Hepatocyte (in vitro differentiated cells): ENCODE measurements at regions not wholly inside any gene's neighbourhood (a gene's known extent, or its start where the extent isn't known, plus 50 kb on each side); places are given as distances from the start of the nearest gene placed in this dataset.
A peak's percentile ranks its signal among the peaks of the same experiment; 100 is the strongest.

ENCODE experiments used
- DNase-seq: peaks from one replicate; pipeline ENCODE4 v3.0.0-alpha.2; 2016; ENCODE audit warnings: low spot score
- H2AFZ ChIP-seq: fragments of 200-600 bp; sonication (generic); 2 replicates; pipeline ENCODE4 v1.6.0; 2016; ENCODE audit warnings: antibody characterized with exemption, mild to moderate bottlenecking
- H3K27ac ChIP-seq: fragments of 200-600 bp; sonication (generic); 2 replicates; pipeline ENCODE4 v1.5.1; 2016; ENCODE audit warnings: mild to moderate bottlenecking
- H3K27me3 ChIP-seq: fragments of 200-600 bp; sonication (generic); 2 replicates; pipeline ENCODE4 v1.6.1; 2016
- H3K36me3 ChIP-seq: fragments of 200-600 bp; sonication (generic); replicated peaks from 2 replicates; pipeline ENCODE4 v1.5.1; 2016; ENCODE audit warnings: low read depth; ENCODE audit not compliant: insufficient read depth
- H3K4me1 ChIP-seq: fragments of 200-600 bp; sonication (generic); 2 replicates; pipeline ENCODE4 v1.5.1; 2016; ENCODE audit warnings: mild to moderate bottlenecking, moderate library complexity; ENCODE audit not compliant: insufficient read depth
- H3K4me2 ChIP-seq: fragments of 200-600 bp; sonication (generic); 2 replicates; pipeline ENCODE4 v1.6.0; 2016
- H3K4me3 ChIP-seq: fragments of 200-600 bp; sonication (generic); 2 replicates; pipeline ENCODE4 v1.5.1; 2016; ENCODE audit warnings: mild to moderate bottlenecking
- H3K79me2 ChIP-seq: fragments of 200-600 bp; sonication (generic); 2 replicates; pipeline ENCODE4 v1.6.0; 2017; ENCODE audit warnings: mild to moderate bottlenecking
- H3K9me2 ChIP-seq: fragments of 200-600 bp; sonication (generic); replicated peaks from 2 replicates; pipeline ENCODE4 v1.6.0; 2017; ENCODE audit warnings: mild to moderate bottlenecking; ENCODE audit not compliant: insufficient read depth
- H3K9me3 ChIP-seq: fragments of 200-600 bp; sonication (generic); 2 replicates; pipeline ENCODE4 v1.5.1; 2016; ENCODE audit warnings: low read depth, mild to moderate bottlenecking
- H4K20me1 ChIP-seq: fragments of 200-600 bp; sonication (generic); 2 replicates; pipeline ENCODE4 v1.6.0; 2016; ENCODE audit warnings: mild to moderate bottlenecking; ENCODE audit not compliant: insufficient read depth, poor library complexity, severe bottlenecking
- EZH2 ChIP-seq: fragments of 200-600 bp; sonication (generic); IDR thresholded peaks from 2 replicates; pipeline ENCODE4 v1.6.1; 2016; ENCODE audit warnings: antibody characterized with exemption, mild to moderate bottlenecking, borderline replicate concordance
- EZH2phosphoT487 ChIP-seq: fragments of 200-600 bp; sonication (generic); IDR thresholded peaks from one replicate; pipeline ENCODE4 v1.6.1; 2018; ENCODE audit warnings: antibody characterized with exemption, mild to moderate bottlenecking, low read depth, moderate library complexity; ENCODE audit not compliant: unreplicated experiment, severe bottlenecking
- WGBS: methylation state at CpG from one replicate; pipeline ENCODE4 v1.1.6; 2016; ENCODE audit warnings: low lambda C conversion rate; ENCODE audit errors: missing lambda C conversion rate; 5-methylcytosine and 5-hydroxymethylcytosine counted together
- TF ChIP-seq, protein P1 (sequence below): fragments of 200-600 bp; sonication (generic); IDR thresholded peaks from 2 replicates; pipeline ENCODE4 v1.5.1; 2016; ENCODE audit warnings: antibody characterized with exemption, mild to moderate bottlenecking; ENCODE audit not compliant: poor library complexity

- Histone ChIP-seq H3K27me3 (peaks cover 30% of the 10 kb centered on the region), H3K79me2 (no peaks in the 10 kb centered on the region), H3K4me3 (no peak overlapping the region), H3K9me2 (no peaks in the 10 kb centered on the region), H3K27ac (no peak overlapping the region), H3K9me3 (no peaks in the 10 kb centered on the region), H3K4me1 (peaks cover 5% of the 10 kb centered on the region), H3K4me2 (no peak overlapping the region), H2AFZ (no peak overlapping the region), H4K20me1 (no peaks in the 10 kb centered on the region), H3K36me3 (no peaks in the 10 kb centered on the region)
- no peak for DNase-seq
- WGBS: 68% methylated on average over 4 of the region's 4 CpGs
- TF ChIP-seq, protein P1, sequence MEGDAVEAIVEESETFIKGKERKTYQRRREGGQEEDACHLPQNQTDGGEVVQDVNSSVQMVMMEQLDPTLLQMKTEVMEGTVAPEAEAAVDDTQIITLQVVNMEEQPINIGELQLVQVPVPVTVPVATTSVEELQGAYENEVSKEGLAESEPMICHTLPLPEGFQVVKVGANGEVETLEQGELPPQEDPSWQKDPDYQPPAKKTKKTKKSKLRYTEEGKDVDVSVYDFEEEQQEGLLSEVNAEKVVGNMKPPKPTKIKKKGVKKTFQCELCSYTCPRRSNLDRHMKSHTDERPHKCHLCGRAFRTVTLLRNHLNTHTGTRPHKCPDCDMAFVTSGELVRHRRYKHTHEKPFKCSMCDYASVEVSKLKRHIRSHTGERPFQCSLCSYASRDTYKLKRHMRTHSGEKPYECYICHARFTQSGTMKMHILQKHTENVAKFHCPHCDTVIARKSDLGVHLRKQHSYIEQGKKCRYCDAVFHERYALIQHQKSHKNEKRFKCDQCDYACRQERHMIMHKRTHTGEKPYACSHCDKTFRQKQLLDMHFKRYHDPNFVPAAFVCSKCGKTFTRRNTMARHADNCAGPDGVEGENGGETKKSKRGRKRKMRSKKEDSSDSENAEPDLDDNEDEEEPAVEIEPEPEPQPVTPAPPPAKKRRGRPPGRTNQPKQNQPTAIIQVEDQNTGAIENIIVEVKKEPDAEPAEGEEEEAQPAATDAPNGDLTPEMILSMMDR: no peak
- TF ChIP-seq EZH2phosphoT487: no peak
- no peak for TF ChIP-seq EZH2
Observed at GRCh38 chr10:123580426-123580825, 85.7 kb upstream of the GPR26 start.

DNA sequence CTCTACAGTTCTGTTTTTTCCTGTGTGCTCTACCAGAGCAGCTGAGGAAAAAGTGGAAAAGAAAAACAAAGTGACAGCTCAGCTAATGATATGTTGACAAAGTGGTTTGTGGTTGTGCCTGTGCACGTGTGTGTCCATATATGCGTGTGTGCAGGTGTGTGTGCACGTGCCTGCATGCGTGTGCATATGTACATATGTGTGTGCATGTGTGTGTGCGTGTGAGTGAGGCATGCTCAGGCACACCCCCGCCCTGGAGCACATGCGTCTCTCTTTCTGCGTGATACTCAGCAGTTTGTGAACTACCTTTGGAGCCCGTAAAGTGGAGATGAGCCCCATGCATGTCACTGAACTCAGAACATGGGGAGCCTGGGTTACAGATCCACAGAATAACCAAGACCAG lies 84.5 kb upstream of the GPR26 start:
- H4K20me1 ChIP-seq: no peaks in the 10 kb centered on the region
- no peak overlapping the region for H2AFZ ChIP-seq
- DNase-seq: no peak
- no peak overlapping the region for H3K4me2 ChIP-seq
- WGBS: 65% methylated on average over 9 of the region's 9 CpGs
- H3K4me3 ChIP-seq: no peak overlapping the region
- TF ChIP-seq EZH2phosphoT487: no peak
- TF ChIP-seq, protein P1: no peak
- no peak for TF ChIP-seq EZH2
- peaks cover 5% of the 10 kb centered on the region for H3K4me1 ChIP-seq
- H3K9me3 ChIP-seq: no peaks in the 10 kb centered on the region
- no peaks in the 10 kb centered on the region for H3K9me2 ChIP-seq
- peaks cover 30% of the 10 kb centered on the region for H3K27me3 ChIP-seq
- H3K79me2 ChIP-seq: no peaks in the 10 kb centered on the region
- no peaks in the 10 kb centered on the region for H3K36me3 ChIP-seq
- no peak overlapping the region for H3K27ac ChIP-seq

DNA sequence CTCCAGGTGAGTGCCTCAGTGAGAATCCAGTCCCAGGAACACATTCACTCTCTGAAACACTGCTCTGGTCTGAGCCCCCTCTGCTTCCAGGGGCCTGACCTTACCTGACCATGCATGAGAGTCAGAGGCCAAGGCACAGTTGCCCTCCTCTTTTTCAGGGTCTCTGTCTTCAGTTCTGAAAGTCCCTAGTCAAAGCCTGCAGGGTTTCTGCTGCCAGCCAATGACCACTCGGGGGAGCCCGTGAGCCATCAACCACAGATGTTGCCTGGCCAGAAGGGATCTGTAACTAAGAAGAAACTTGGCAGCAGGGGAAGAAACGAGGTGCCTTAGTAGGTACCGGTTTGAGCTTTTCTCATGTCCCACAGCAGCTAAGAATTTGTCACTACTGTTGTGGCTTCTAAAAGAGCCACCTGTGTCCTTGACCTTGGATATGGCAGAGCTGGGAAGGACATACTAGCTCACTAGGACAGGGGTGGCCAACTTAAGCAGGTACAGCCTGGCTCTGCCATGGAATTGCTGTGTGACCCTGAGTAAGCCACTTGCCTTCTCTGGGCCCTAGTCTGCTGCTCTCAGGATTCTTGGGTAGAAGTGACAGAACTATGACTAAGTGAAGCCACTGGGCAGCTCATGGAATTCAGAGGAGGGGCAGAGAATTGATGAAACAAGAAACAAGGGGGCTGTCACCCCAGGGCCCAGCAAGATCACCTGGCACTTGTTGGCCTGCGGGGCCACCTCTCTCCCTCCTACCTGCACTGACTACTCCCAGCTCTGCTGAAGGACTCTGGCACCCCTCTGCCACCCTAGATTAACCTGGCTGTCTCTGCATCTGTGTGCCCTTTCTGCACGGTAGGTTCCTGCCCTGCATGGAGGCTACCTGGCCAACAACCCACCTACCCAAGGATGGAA lies 83.8 kb upstream of the GPR26 start:
- Histone ChIP-seq H3K79me2 (no peaks in the 10 kb centered on the region), H3K27me3 (peaks cover 30% of the 10 kb centered on the region), H3K36me3 (no peaks in the 10 kb centered on the region), H2AFZ (no peak overlapping the region), H4K20me1 (no peaks in the 10 kb centered on the region), H3K4me1 (peaks cover 5% of the 10 kb centered on the region), H3K27ac (no peak overlapping the region), H3K4me2 (no peak overlapping the region), H3K9me3 (no peaks in the 10 kb centered on the region), H3K9me2 (no peaks in the 10 kb centered on the region), H3K4me3 (no peak overlapping the region)
- peak; percentile 88 for DNase-seq
- TF ChIP-seq EZH2phosphoT487 (no peak), EZH2 (no peak)
- TF ChIP-seq, protein P1: peak; percentile 92
- WGBS: 28% methylated on average over 6 of the region's 6 CpGs
